NCI-H128 (cell line): ENCODE measurements at regions not wholly inside any gene's neighbourhood (a gene's known extent, or its start where the extent isn't known, plus 50 kb on each side); places are given as distances from the start of the nearest gene placed in this dataset.

ENCODE experiments used
- DNase-seq: peaks from one replicate; lab custom pipeline; 2025; ENCODE audit not compliant: unreplicated experiment; lab: John Stamatoyannopoulos, UW

- no peak for DNase-seq
Observed at GRCh38 chr7:52897713-52898112, 137.7 kb upstream of the POM121L12 start.

GRCh38 chr7:52897288-52897687, 138.1 kb upstream of the POM121L12 start:
- DNase-seq = no peak

- no peak for DNase-seq
Observed at GRCh38 chr7:52877240-52877639, 158.2 kb upstream of the POM121L12 start.

- DNase-seq = no peak
Observed at GRCh38 chr7:52876402-52876801, 159.0 kb upstream of the POM121L12 start.

GRCh38 chr7:52863652-52864051, 171.8 kb upstream of the POM121L12 start:
- DNase-seq = no peak

GRCh38 chr7:52862321-52862720, 173.1 kb upstream of the POM121L12 start:
- DNase-seq = no peak

GRCh38 chr7:52857367-52857766, 178.1 kb upstream of the POM121L12 start:
- DNase-seq = no peak

GRCh38 chr7:52854681-52855080, 180.8 kb upstream of the POM121L12 start:
- no peak for DNase-seq

GRCh38 chr7:52851547-52851946, 183.9 kb upstream of the POM121L12 start:
- no peak for DNase-seq

- DNase-seq = no peak
Observed at GRCh38 chr7:52843436-52843835, 192.0 kb upstream of the POM121L12 start.

GRCh38 chr7:52842202-52842900, 193.1 kb upstream of the POM121L12 start:
- DNase-seq = no peak

GRCh38 chr7:52838981-52839411, 196.4 kb upstream of the POM121L12 start:
- no peak for DNase-seq

- no peak for DNase-seq
Observed at GRCh38 chr7:52831321-52831720, 204.1 kb upstream of the POM121L12 start.

GRCh38 chr7:52830801-52831200, 204.6 kb upstream of the POM121L12 start:
- no peak for DNase-seq

GRCh38 chr7:52826515-52827265, 208.7 kb upstream of the POM121L12 start:
- DNase-seq = no peak

- no peak for DNase-seq
Observed at GRCh38 chr7:52825611-52826010, 209.8 kb upstream of the POM121L12 start.

GRCh38 chr7:52811537-52811936, 223.9 kb upstream of the POM121L12 start:
- no peak for DNase-seq

- no peak for DNase-seq
Observed at GRCh38 chr7:52799817-52800216, 235.6 kb upstream of the POM121L12 start.

- DNase-seq = no peak
Observed at GRCh38 chr7:52797801-52798200, 237.6 kb upstream of the POM121L12 start.

- DNase-seq = no peak
Observed at GRCh38 chr7:52794621-52795020, 240.8 kb upstream of the POM121L12 start.

- no peak for DNase-seq
Observed at GRCh38 chr7:52791176-52791700, 244.2 kb upstream of the POM121L12 start.

- no peak for DNase-seq
Observed at GRCh38 chr7:52786174-52786573, 249.3 kb upstream of the POM121L12 start.
